Panc1 (cell line): ENCODE measurements at regions not wholly inside any gene's neighbourhood (a gene's known extent, or its start where the extent isn't known, plus 50 kb on each side); places are given as distances from the start of the nearest gene placed in this dataset.

Experiments used
- ATAC-seq: fragments of 200-7000 bp; cut with Tn5 transposase; 2 replicates; pipeline ENCODE4 v1.9.1; 2020; ENCODE audit warnings: mild to moderate bottlenecking, moderate library complexity
- BruUV-seq: library from RNA; stranded (reverse); fragments of 400-500 nt; replicated peaks from 2 replicates; lab custom pipeline; 2021; lab: Mats Ljungman, UMichigan
- CTCF ChIA-PET: fragments of 300-600 bp; sonication (Branson Sonifier 250); formaldehyde crosslinking; loops from one replicate; lab custom pipeline; 2022; ENCODE audit warnings: antibody characterized with exemption; lab: Charles Lee
- POLR2A ChIA-PET: fragments of 300-600 bp; sonication (Branson Sonifier 250); formaldehyde crosslinking; loops from one replicate; lab custom pipeline; 2022; ENCODE audit warnings: antibody characterized with exemption; lab: Charles Lee
- DNase-seq: peaks from one replicate; pipeline ENCODE4 v3.0.0-alpha.2; 2010; ENCODE audit warnings: low read depth, low spot score
- H3K27ac ChIP-seq: 2 replicates; pipeline ENCODE4 v1.5.1; 2011; ENCODE audit warnings: mild to moderate bottlenecking, low read length, inconsistent platforms
- H3K27me3 ChIP-seq: fragments of 200-500 bp; sonication (Bioruptor generic); 2 replicates; pipeline ENCODE4 v1.6.0; 2014; ENCODE audit warnings: low read length, inconsistent platforms; ENCODE audit not compliant: control insufficient read depth, insufficient read depth
- H3K36me3 ChIP-seq: fragments of 200-500 bp; sonication (Bioruptor generic); 2 replicates; pipeline ENCODE4 v1.5.1; 2014; ENCODE audit warnings: inconsistent platforms, mild to moderate bottlenecking, low read length, moderate library complexity; ENCODE audit not compliant: control insufficient read depth, insufficient read depth
- H3K4me1 ChIP-seq: 2 replicates; pipeline ENCODE4 v1.5.1; 2011; ENCODE audit warnings: inconsistent platforms, mild to moderate bottlenecking, low read length, moderate library complexity; ENCODE audit not compliant: control insufficient read depth, insufficient read depth
- H3K4me3 ChIP-seq, 2 experiments: 2 replicates each; pipeline ENCODE4 v1.5.1; 2011 to 2012; ENCODE audit warnings: low read depth in 2 of 2, low read length in 2 of 2, mild to moderate bottlenecking in 2 of 2, inconsistent platforms in 1 of 2, moderate library complexity in 1 of 2
- H3K9me3 ChIP-seq: fragments of 200-500 bp; sonication (Bioruptor generic); 2 replicates; pipeline ENCODE4 v1.5.1; 2014; ENCODE audit warnings: low read depth, mild to moderate bottlenecking, inconsistent platforms, low read length, moderate library complexity; ENCODE audit not compliant: control insufficient read depth, insufficient read depth
- POLR2AphosphoS5 ChIP-seq: IDR thresholded peaks from 2 replicates; pipeline ENCODE4 v1.6.1; 2012; ENCODE audit warnings: mild to moderate bottlenecking, low read depth, low read length, moderate library complexity
- REST ChIP-seq, 2 experiments: IDR thresholded peaks; 2 replicates each; pipeline ENCODE4 v1.6.1; 2011 to 2012; ENCODE audit warnings: low read depth in 2 of 2, control low read depth in 1 of 2, low read length in 1 of 2, mild to moderate bottlenecking in 1 of 2, moderate library complexity in 1 of 2; ENCODE audit not compliant: insufficient read depth in 1 of 2
- SIN3A ChIP-seq: IDR thresholded peaks from 2 replicates; pipeline ENCODE4 v1.6.1; 2012; ENCODE audit warnings: low read depth, mild to moderate bottlenecking, low read length, moderate library complexity, borderline replicate concordance; ENCODE audit not compliant: insufficient read depth
- TCF7L2 ChIP-seq: IDR thresholded peaks from 2 replicates; pipeline ENCODE4 v1.6.1; 2011; ENCODE audit warnings: mild to moderate bottlenecking, low read depth, low read length, inconsistent platforms
- in situ Hi-C: cut with HindIII; loops from 2 replicates; pipeline ENCODE4 v1.10.0; 2016; ENCODE audit warnings: low sequenced_read_pairs, low pct_unique_long_range_greater_than_20kb
- intact Hi-C: fragments of 100-400 bp; cut with micrococcal nuclease; formaldehyde crosslinking; loops from one replicate; pipeline ENCODE4 v1.10.0; 2022; ENCODE audit not compliant: unreplicated experiment
- TF ChIP-seq, protein P1 (sequence below): fragments of 450-650 bp; IDR thresholded peaks from 2 replicates; pipeline ENCODE4 v1.5.1; 2017; ENCODE audit warnings: mild to moderate bottlenecking

GRCh38 chr19:30087381-30088138 is 145.5 kb downstream of the URI1 start:
- ChIA-PET POLR2A (no interaction called here), CTCF (no interaction called here)
- 0 out of 2 replicates have a peak, but pooled peaks cover 4% of the 10 kb centered on the region for H3K27me3 ChIP-seq
- in situ Hi-C loops = no loop called here
- no peaks in the 10 kb centered on the region for H3K4me1 ChIP-seq
- DNase-seq = no peak
- intact Hi-C loops = no loop called here
- H3K9me3 ChIP-seq = no peaks in the 10 kb centered on the region
- ATAC-seq = no peak
- no peak overlapping the region for H3K4me3 ChIP-seq
- BruUV-seq = no TSS peak
- TF ChIP-seq SIN3A (no peak), TCF7L2 (no peak), REST (IDR thresholded peaks at IDR 0.05; ENCODE audit: insufficient read depth in 1 of 2, low read depth in 2 of 2, low read length in 1 of 2) (no peak), POLR2AphosphoS5 (no peak)
- TF ChIP-seq, protein P1, sequence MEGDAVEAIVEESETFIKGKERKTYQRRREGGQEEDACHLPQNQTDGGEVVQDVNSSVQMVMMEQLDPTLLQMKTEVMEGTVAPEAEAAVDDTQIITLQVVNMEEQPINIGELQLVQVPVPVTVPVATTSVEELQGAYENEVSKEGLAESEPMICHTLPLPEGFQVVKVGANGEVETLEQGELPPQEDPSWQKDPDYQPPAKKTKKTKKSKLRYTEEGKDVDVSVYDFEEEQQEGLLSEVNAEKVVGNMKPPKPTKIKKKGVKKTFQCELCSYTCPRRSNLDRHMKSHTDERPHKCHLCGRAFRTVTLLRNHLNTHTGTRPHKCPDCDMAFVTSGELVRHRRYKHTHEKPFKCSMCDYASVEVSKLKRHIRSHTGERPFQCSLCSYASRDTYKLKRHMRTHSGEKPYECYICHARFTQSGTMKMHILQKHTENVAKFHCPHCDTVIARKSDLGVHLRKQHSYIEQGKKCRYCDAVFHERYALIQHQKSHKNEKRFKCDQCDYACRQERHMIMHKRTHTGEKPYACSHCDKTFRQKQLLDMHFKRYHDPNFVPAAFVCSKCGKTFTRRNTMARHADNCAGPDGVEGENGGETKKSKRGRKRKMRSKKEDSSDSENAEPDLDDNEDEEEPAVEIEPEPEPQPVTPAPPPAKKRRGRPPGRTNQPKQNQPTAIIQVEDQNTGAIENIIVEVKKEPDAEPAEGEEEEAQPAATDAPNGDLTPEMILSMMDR = no peak
- no peak overlapping the region for H3K27ac ChIP-seq
- no peaks in the 10 kb centered on the region for H3K36me3 ChIP-seq

GRCh38 chr19:30088567-30088966 is 146.5 kb downstream of the URI1 start:
- no peak for DNase-seq
- no TSS peak for BruUV-seq
- ChIA-PET CTCF (interaction anchor here (0.6 kb wide), 1 partner anchor 311 kb away, joined by 3 read pairs; no protein-coding TSS in a partner anchor), POLR2A (no interaction called here)
- no peak for TF ChIP-seq REST (IDR thresholded peaks at IDR 0.05; ENCODE audit: insufficient read depth in 1 of 2, low read depth in 2 of 2, low read length in 1 of 2)
- TF ChIP-seq POLR2AphosphoS5 = no peak
- TF ChIP-seq, protein P1 = no peak
- no peak for TF ChIP-seq TCF7L2
- no peak for TF ChIP-seq SIN3A
- no peak for ATAC-seq
- intact Hi-C loops = no loop called here
- Histone ChIP-seq H3K9me3 (no peaks in the 10 kb centered on the region), H3K4me3 (no peak overlapping the region), H3K36me3 (no peaks in the 10 kb centered on the region), H3K4me1 (no peaks in the 10 kb centered on the region), H3K27me3 (0 out of 2 replicates have a peak, but pooled peaks cover 4% of the 10 kb centered on the region), H3K27ac (no peak overlapping the region)
- in situ Hi-C loops = no loop called here
